H9 (cell line): ENCODE measurements at regions not wholly inside any gene's neighbourhood (a gene's known extent, or its start where the extent isn't known, plus 50 kb on each side); places are given as distances from the start of the nearest gene placed in this dataset.

Source experiments
- DNase-seq: peaks from one replicate; pipeline ENCODE4 v3.0.0-alpha.2; 2017
- H2AFZ ChIP-seq: one replicate; pipeline ENCODE4 v1.6.1; 2013; ENCODE audit warnings: mild to moderate bottlenecking, low read length, control low read depth, moderate library complexity
- H2AK5ac ChIP-seq: 2 replicates; pipeline ENCODE4 v1.6.1; 2013; ENCODE audit warnings: low read length, control low read depth, mixed read lengths; ENCODE audit not compliant: insufficient read length
- H2BK120ac ChIP-seq: one replicate; pipeline ENCODE4 v1.6.1; 2013; ENCODE audit warnings: low read depth, mild to moderate bottlenecking, low read length, control low read depth, inconsistent platforms; ENCODE audit not compliant: poor library complexity, severe bottlenecking
- H2BK12ac ChIP-seq: 2 replicates; pipeline ENCODE4 v1.6.1; 2013; ENCODE audit warnings: low read length, control low read depth, mixed read lengths, low read depth; ENCODE audit not compliant: insufficient read length
- H2BK15ac ChIP-seq: 2 replicates; pipeline ENCODE4 v1.6.1; 2013; ENCODE audit warnings: low read depth, low read length, control low read depth
- H2BK20ac ChIP-seq: one replicate; pipeline ENCODE4 v1.6.1; 2013; ENCODE audit warnings: low read depth, mild to moderate bottlenecking, low read length, control low read depth, inconsistent platforms; ENCODE audit not compliant: poor library complexity, severe bottlenecking
- H2BK5ac ChIP-seq: 2 replicates; pipeline ENCODE4 v1.6.1; 2013; ENCODE audit warnings: low read length, control low read depth, mixed read lengths; ENCODE audit not compliant: insufficient read length
- H3K14ac ChIP-seq: 2 replicates; pipeline ENCODE4 v1.6.1; 2013; ENCODE audit warnings: low read length, control low read depth; ENCODE audit not compliant: insufficient read depth
- H3K18ac ChIP-seq: 2 replicates; pipeline ENCODE4 v1.6.1; 2013; ENCODE audit warnings: low read depth, mild to moderate bottlenecking, mixed read lengths, low read length, control low read depth; ENCODE audit not compliant: insufficient read length
- H3K23ac ChIP-seq: 2 replicates; pipeline ENCODE4 v1.6.1; 2013; ENCODE audit warnings: low read length, control low read depth, mixed read lengths, low read depth; ENCODE audit not compliant: insufficient read length
- H3K23me2 ChIP-seq: 2 replicates; pipeline ENCODE4 v1.6.1; 2013; ENCODE audit warnings: low read depth, mild to moderate bottlenecking, mixed read lengths, low read length, control low read depth; ENCODE audit not compliant: insufficient read length, poor library complexity, severe bottlenecking
- H3K27ac ChIP-seq: 2 replicates; pipeline ENCODE4 v1.5.1; 2013; ENCODE audit warnings: low read length, control low read depth, mixed read lengths, low read depth; ENCODE audit not compliant: insufficient read length
- H3K27me3 ChIP-seq: 2 replicates; pipeline ENCODE4 v1.6.1; 2013; ENCODE audit warnings: low read length, control low read depth, inconsistent platforms; ENCODE audit not compliant: insufficient read depth
- H3K4ac ChIP-seq: 2 replicates; pipeline ENCODE4 v1.6.1; 2013; ENCODE audit warnings: low read depth, mild to moderate bottlenecking, control low read depth, inconsistent platforms, low read length, moderate library complexity
- H3K4me1 ChIP-seq: 2 replicates; pipeline ENCODE4 v1.6.1; 2013; ENCODE audit warnings: low read length, control low read depth, inconsistent platforms; ENCODE audit not compliant: insufficient read depth
- H3K4me2 ChIP-seq: 2 replicates; pipeline ENCODE4 v1.6.1; 2013; ENCODE audit warnings: low read length, control low read depth, mixed read lengths; ENCODE audit not compliant: insufficient read length, insufficient read depth
- H3K56ac ChIP-seq: 2 replicates; pipeline ENCODE4 v1.6.1; 2013; ENCODE audit warnings: low read depth, mild to moderate bottlenecking, mixed read lengths, low read length, control low read depth; ENCODE audit not compliant: insufficient read length
- H3K79me1 ChIP-seq: 2 replicates; pipeline ENCODE4 v1.6.1; 2013; ENCODE audit warnings: low read depth, mild to moderate bottlenecking, moderate library complexity, low read length, control low read depth, inconsistent platforms; ENCODE audit not compliant: insufficient read depth, poor library complexity, severe bottlenecking
- H3K79me2 ChIP-seq: 2 replicates; pipeline ENCODE4 v1.6.1; 2013; ENCODE audit warnings: low read length, control low read depth, inconsistent platforms; ENCODE audit not compliant: insufficient read depth
- H3K9ac ChIP-seq: 2 replicates; pipeline ENCODE4 v1.6.1; 2013; ENCODE audit warnings: low read length, control low read depth, mixed read lengths; ENCODE audit not compliant: insufficient read length; ENCODE audit errors: extremely low read depth
- H3K9me3 ChIP-seq: one replicate; pipeline ENCODE4 v1.6.1; 2013; ENCODE audit warnings: low read depth, low read length, inconsistent platforms; ENCODE audit not compliant: control insufficient read depth
- H3T11ph ChIP-seq: one replicate; pipeline ENCODE4 v1.6.1; 2013; ENCODE audit warnings: mild to moderate bottlenecking, low read length, control low read depth, inconsistent platforms
- H4K20me1 ChIP-seq: one replicate; pipeline ENCODE4 v1.6.1; 2013; ENCODE audit not compliant: control insufficient read depth, insufficient read length, insufficient read depth
- H4K5ac ChIP-seq: 2 replicates; pipeline ENCODE4 v1.6.1; 2013; ENCODE audit warnings: low read depth, mild to moderate bottlenecking, mixed read lengths, low read length, control low read depth; ENCODE audit not compliant: insufficient read length
- H4K8ac ChIP-seq: replicated peaks from 2 replicates; pipeline ENCODE4 v1.6.1; 2013; ENCODE audit warnings: low read length, control low read depth, mixed read lengths, low read depth; ENCODE audit not compliant: insufficient read length
- H4K91ac ChIP-seq: 2 replicates; pipeline ENCODE4 v1.6.1; 2013; ENCODE audit warnings: low read depth, mild to moderate bottlenecking, moderate library complexity, mixed read lengths, low read length, control low read depth; ENCODE audit not compliant: insufficient read length
- H3K27ac Mint-ChIP-seq, 3 experiments: 2 replicates in 2 of 3; 3 replicates in 1 of 3; pipeline ENCODE4 v1.8.0; 2020 to 2021; ENCODE audit warnings: mixed read lengths in 3 of 3, mild to moderate bottlenecking in 1 of 3, moderate library complexity in 1 of 3
- H3K27me3 Mint-ChIP-seq: 2 replicates; pipeline ENCODE4 v1.8.0; 2021; ENCODE audit warnings: low read depth, mild to moderate bottlenecking, moderate library complexity, mixed read lengths
- H3K36me3 Mint-ChIP-seq, 3 experiments: 2 replicates in 2 of 3; 3 replicates in 1 of 3; pipeline ENCODE4 v1.8.0; 2020 to 2021; ENCODE audit warnings: low read depth in 3 of 3, mixed read lengths in 3 of 3; ENCODE audit not compliant: insufficient read depth in 1 of 3
- H3K4me1 Mint-ChIP-seq, 2 experiments: 2 replicates each; pipeline ENCODE4 v1.8.0; 2020; ENCODE audit warnings: mixed read lengths in 2 of 2
- H3K4me3 Mint-ChIP-seq, 2 experiments: 2 replicates in 1 of 2; 3 replicates in 1 of 2; pipeline ENCODE4 v1.8.0; 2020 to 2021; ENCODE audit warnings: mild to moderate bottlenecking in 2 of 2, mixed read lengths in 2 of 2, moderate library complexity in 1 of 2
- H3K9me3 Mint-ChIP-seq, 2 experiments: 2 replicates in 1 of 2; 3 replicates in 1 of 2; pipeline ENCODE4 v1.8.0; 2020; ENCODE audit warnings: mild to moderate bottlenecking in 2 of 2, mixed read lengths in 2 of 2, moderate library complexity in 1 of 2
- WGBS: extraction: QIAGEN DNeasy Blood & Tissue Kit; methylation state at CpG from one replicate; pipeline ENCODE4 v1.1.7; 2013; ENCODE audit warnings: missing lambda C conversion rate, low lambda C conversion rate, mixed read lengths; ENCODE audit not compliant: insufficient read length; ENCODE audit errors: extremely low coverage; 5-methylcytosine and 5-hydroxymethylcytosine counted together
- TF ChIP-seq, protein P1 (sequence below): fragments of 200-600 bp; sonication (generic); conservative IDR thresholded peaks from 3 replicates; pipeline ENCODE4 v1.8.0; 2021; ENCODE audit warnings: antibody characterized with exemption, mild to moderate bottlenecking

DNA sequence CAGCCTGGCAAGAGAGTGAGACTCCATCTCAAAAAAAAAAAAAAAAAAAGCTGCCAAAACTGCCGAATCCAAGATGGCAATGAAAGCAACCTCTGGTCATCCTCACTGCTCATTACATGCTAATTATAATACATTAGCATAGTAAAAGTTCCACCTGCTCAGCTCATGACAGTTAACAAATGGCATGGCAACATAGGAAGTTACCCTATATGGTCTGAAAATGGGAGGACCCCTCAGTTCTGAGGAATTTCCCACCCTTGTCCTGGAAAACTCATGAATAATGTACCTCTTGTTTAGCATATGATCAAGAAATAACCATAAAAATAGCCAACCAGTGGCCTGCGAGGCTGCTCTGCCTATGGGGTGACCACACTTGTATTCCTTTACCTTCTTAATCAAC, 93.1 kb upstream of the PGBD5 start:
- Histone ChIP-seq H4K5ac (no peak overlapping the region), H3T11ph (no peak overlapping the region), H3K27ac (no peak overlapping the region), H4K91ac (no peak overlapping the region), H3K4me2 (no peak overlapping the region), H3K4ac (no peak overlapping the region), H3K9ac (no peak overlapping the region), H3K79me2 (no peaks in the 10 kb centered on the region), H3K9me3 (no peaks in the 10 kb centered on the region), H2AK5ac (no peak overlapping the region), H3K14ac (no peak overlapping the region), H4K20me1 (no peaks in the 10 kb centered on the region), H3K23me2 (no peaks in the 10 kb centered on the region), H2BK12ac (no peak overlapping the region), H3K56ac (no peak overlapping the region), H2BK20ac (no peak overlapping the region), H2AFZ (no peak overlapping the region), H2BK120ac (peak overlapping the region; percentile 44), H3K18ac (peak overlapping the region; percentile 36), H2BK15ac (no peak overlapping the region), H3K4me1 (peaks cover 9% of the 10 kb centered on the region; the same call in 1 of the 2 replicates), H3K23ac (no peak overlapping the region), H3K79me1 (no peaks in the 10 kb centered on the region), H3K27me3 (no peaks in the 10 kb centered on the region), H4K8ac (no peak overlapping the region), H2BK5ac (no peak overlapping the region)
- Mint-ChIP-seq H3K4me3 (no peak overlapping the region; a peak in 1 of 5 replicates), H3K27ac (peak overlapping the region in 1 of 3 experiments; percentile 70; a peak in 1 of 7 replicates), H3K36me3 (peaks cover 0 to 2% (median 0%) of the 10 kb centered on the region in 3 experiments; a peak in 2 of 7 replicates), H3K9me3 (peaks cover 5 to 6% of the 10 kb centered on the region in 2 experiments; a peak in 3 of 5 replicates), H3K4me1 (peaks cover 46 to 56% of the 10 kb centered on the region in 2 experiments), H3K27me3 (peaks cover 8% of the 10 kb centered on the region)
- TF ChIP-seq, protein P1, sequence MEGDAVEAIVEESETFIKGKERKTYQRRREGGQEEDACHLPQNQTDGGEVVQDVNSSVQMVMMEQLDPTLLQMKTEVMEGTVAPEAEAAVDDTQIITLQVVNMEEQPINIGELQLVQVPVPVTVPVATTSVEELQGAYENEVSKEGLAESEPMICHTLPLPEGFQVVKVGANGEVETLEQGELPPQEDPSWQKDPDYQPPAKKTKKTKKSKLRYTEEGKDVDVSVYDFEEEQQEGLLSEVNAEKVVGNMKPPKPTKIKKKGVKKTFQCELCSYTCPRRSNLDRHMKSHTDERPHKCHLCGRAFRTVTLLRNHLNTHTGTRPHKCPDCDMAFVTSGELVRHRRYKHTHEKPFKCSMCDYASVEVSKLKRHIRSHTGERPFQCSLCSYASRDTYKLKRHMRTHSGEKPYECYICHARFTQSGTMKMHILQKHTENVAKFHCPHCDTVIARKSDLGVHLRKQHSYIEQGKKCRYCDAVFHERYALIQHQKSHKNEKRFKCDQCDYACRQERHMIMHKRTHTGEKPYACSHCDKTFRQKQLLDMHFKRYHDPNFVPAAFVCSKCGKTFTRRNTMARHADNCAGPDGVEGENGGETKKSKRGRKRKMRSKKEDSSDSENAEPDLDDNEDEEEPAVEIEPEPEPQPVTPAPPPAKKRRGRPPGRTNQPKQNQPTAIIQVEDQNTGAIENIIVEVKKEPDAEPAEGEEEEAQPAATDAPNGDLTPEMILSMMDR, result no peak
- no CpG with 5 or more reads among the region's 2 CpGs for WGBS
- DNase-seq, result no peak
